ENCODE measurements at regions not wholly inside any gene's neighbourhood (a gene's known extent, or its start where the extent isn't known, plus 50 kb on each side); places are given as distances from the start of the nearest gene placed in this dataset.
"Not testable (repeated sequence)": the region's sequence is repeated elsewhere in the genome, so short reads cannot be mapped to it uniquely, and the experiment has no call there.

DNA sequence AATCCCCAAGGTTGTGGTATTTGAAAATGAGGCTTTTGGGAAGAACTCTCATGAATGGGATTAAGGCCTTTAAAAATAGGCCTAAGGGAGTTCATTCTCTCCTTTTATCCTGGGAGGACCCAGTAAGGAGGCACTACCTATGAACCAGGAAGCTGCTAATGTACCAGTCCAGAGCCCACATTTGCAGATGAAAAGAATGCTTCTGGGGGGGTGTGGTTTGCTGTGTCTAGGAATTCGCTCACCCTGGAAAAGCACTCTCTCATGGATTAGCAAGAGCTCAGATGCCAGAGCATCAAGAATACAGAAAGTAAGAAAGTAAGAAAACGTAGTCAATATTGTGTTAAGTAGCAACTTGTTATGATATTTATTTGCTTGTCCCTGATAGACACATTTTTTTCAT lies 785.7 kb upstream of the GYPC start:
- no peak for DNase-seq (ENCODE audit: low spot score)

GRCh38 chr2:125870746-125871145 lies 785.2 kb upstream of the GYPC start:
- DNase-seq (ENCODE audit: low spot score) = no peak

- DNase-seq (ENCODE audit: low spot score) = no peak
These were observed 781.4 kb upstream of the GYPC start for GRCh38 chr2:125874564-125874963.

- no peak for DNase-seq (ENCODE audit: low spot score)
These were observed 770.6 kb upstream of the GYPC start for GRCh38 chr2:125885340-125885739.

GRCh38 chr2:125886153-125886552 lies 769.8 kb upstream of the GYPC start:
- DNase-seq (ENCODE audit: low spot score) = no peak

DNA sequence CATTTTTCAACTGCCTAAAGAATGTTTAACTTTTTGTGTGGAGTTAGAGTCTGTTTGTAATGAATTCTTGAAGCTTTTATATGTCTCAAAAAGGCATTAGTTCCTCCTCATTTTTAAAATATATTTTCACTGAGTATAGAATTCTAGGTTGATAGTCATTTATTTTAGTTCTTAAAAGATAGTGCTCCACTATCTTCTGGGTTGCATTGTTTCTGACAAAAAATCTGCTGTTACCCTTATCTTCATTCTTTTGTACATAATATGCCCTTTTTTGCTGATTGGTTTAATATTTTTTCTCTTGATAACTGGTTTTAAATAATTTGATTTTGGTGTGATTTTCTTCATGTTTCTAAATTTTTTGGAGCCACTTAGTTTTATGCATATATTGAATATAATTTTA lies 754.7 kb upstream of the GYPC start:
- no peak for DNase-seq (ENCODE audit: low spot score)

DNA sequence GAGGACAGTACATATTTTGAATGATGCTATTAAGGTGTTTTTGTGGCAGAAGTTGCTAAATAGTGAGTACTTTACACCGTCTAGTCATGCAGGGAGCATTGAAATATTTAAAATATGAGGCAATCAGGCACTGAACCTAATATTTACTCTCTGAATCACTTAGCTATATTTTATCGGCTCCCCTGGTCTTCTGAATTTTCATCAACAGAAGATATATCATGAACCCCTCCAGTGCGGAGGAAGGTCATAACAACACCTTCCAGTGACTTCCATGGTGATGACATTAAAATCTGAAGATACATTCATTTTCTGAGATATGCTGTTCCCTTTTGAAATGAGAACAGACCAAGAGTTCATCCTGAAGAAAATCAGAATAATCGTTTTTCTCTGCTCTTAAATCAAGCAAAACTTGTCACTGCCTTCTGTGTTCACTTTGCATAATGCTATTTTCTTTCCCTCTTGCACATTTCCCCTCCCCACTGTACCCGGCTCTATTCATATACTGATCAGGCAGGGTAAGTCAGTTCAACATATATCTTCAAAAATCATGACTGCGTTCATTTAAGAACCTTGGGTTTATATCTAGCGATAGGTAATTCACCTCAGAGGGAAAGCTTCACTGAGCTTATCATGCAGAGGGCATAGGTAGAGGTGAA lies 729.9 kb upstream of the GYPC start:
- no peak for DNase-seq (ENCODE audit: low spot score)

- DNase-seq (ENCODE audit: low spot score) = no peak
These were observed 720.4 kb upstream of the GYPC start for GRCh38 chr2:125935559-125935958.

DNA sequence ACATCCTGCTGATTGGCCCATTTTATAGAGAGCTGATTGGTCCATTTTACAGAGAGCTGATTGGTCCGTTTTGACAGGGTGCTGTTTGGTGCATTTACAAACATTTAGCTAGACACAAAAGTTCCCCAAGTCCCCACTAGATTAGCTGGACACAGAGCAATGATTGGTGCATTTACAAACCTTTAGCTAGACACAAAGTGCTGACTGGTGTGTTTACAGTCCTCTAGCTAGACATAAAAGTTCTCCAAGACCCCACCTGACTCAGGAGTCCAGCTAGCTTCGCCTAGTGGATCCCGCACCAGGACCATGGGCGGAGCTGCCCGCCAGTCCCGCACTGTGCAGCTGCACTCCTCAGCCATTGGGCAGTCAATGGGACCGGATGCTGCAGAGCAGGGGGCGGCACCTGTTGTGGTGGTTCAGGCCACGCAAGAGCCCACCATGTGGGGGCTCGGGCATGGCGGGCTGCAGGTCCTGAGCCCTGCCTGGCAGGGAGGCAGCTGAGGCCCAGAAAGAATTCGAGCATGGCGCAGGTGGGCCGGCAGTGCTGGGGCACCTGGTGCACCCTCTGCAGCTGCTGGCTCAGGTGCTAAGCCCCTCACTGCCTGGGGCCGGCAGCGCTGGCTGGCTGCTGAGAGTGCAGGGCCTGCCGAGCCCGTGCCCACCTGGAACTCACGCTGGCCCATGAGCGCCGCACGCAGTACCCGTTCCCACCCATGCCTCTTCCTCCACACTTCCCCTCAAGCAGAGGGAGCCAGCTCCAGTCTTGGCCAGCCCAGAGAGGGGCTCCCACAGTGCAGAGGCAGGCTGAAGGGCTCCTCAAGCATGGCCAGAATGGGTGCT lies 713.2 kb upstream of the GYPC start:
- no peak for DNase-seq (ENCODE audit: low spot score)

DNA sequence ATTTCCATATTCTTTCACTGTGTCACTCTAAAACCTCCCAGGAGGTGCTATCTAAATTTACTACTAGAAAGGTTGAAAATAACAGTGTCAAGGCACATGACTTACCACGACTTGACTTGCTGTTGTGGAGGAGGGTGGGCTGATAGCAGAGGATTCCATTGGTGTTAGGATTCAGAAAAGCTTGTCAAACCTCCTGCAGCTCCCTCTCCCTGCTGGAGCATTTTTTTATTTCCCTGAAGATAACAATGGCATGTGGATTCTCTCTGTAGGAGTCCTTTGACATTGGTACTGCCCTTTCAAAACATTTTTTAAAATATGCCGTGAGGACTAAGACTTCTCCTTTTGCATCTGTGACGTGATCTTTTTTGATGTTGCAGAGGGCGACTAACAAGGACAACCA lies 696.9 kb upstream of the GYPC start:
- no peak for DNase-seq (ENCODE audit: low spot score)

DNA sequence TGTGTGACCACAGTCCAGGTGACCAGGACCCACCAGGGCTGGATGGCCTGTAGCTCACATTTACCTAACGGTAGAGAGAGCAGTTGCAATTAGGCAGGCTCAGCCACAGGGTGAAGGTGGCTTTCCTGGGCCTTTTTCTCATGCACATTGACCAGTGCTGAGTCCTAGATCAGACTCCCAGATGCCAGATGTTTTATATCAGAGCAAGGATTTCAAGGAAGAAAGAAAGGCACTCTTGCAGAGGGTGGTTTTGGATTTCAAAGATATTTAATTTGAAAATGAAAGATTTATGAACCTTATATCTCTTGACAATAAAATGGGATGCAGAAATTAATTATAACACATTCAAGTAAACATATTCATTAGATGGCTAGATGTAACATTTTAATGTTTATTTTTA lies 694.2 kb upstream of the GYPC start:
- no peak for DNase-seq (ENCODE audit: low spot score)

GRCh38 chr2:125979886-125980285 lies 676.1 kb upstream of the GYPC start:
- DNase-seq (ENCODE audit: low spot score) = no peak

DNA sequence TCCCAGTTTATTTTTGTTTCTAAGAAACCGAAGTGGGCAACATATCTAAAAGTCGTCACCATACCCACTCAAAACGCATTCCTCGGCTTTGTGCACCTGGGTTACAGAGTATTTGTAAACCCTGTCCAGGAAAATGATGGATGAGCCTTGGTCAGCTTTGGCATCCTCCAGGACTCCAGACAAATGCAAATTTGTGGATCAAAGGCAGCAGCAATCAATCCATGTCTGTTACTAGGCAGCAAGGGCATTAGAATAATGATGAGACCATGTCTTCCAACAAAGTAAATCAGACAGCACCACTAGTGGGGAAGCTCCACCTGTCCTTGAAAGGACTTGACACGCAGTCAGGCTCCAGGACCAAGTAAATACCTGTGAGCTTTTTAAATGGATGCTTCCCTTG lies 672.6 kb upstream of the GYPC start:
- DNase-seq (ENCODE audit: low spot score) = no peak

- DNase-seq (ENCODE audit: low spot score) = no peak
These were observed 626.6 kb upstream of the GYPC start for GRCh38 chr2:126029316-126029715.

GRCh38 chr2:126038861-126039260 lies 617.1 kb upstream of the GYPC start:
- DNase-seq (ENCODE audit: low spot score) = no peak

DNA sequence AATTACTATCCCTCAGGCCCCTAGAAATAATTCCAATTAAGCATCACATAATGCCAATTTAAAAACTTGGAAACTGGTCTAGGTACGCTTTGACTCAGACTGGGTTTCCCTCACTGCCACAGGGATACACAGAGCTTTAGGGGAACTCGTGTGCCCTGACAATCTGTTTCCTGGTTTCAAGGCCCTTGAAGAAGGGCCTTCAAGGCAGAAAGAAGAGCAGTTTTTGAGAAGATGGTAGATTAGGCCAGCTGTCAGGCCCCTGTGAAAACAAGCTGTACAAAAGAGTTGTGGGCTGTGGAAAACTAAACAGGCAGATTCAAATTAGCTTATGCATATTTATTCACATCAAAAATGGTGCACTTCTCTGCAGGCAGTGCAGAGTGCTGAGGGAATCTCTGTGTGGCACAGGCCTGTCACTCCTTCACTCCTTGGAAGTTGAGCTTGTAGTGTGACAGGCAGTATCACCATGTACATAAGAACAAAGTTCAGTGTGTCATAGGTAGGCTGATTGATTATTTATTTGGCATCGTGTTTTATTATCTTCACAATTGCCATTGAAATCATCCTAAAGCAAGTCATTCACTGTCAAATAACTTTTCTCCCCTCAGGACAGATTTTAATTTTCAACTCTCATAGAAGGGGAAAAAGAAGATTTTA lies 614.4 kb upstream of the GYPC start:
- no peak for DNase-seq (ENCODE audit: low spot score)

- no peak for DNase-seq (ENCODE audit: low spot score)
These were observed 613.9 kb upstream of the GYPC start for GRCh38 chr2:126042089-126042488.

- DNase-seq (ENCODE audit: low spot score) = no peak
These were observed 607.2 kb upstream of the GYPC start for GRCh38 chr2:126048719-126049118.

DNA sequence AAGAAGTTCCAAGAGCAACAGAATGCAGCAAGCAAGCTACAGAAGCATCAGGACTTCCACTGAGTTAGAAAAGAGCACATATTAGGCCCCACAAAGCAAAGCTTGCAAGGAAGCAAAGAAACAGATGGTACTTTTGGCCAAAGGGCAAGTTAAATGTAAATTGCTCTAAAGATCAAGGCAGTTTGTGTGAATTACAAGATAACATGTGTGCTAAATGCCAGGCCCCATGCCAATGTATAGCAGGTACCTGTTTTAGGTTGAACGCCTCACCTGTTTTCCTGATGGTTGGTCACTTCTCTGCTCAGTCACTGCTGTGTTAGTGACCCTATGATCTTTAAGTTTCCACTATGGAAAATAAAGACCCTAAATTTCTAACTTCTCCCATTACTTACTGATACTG lies 606.5 kb upstream of the GYPC start:
- DNase-seq (ENCODE audit: low spot score) = no peak

GRCh38 chr2:126050991-126051736 lies 604.8 kb upstream of the GYPC start:
- no peak for DNase-seq (ENCODE audit: low spot score)

DNA sequence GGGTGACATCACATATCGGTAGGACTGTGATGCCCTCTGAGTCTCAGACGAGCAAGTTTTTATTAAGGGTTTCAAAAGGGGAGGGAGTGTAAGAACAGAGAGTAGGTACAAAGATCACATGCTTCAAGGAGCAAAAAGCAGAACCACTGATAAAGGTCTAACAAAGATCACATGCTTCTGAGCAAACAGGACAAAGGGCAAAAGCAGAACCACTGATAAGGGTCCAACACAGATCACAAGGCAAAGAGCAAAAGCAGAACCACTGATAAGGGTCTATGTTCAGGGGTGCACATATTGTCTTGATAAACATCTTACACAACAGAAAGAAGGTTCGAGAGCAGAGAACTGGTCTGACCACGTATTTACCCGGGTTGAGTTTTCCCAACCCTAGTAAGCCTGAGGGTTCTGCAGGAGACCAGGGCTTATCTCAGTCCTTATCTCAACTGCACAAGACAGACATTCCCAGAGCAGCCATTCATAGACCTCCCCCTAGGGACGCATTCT lies 604.2 kb upstream of the GYPC start:
- DNase-seq (ENCODE audit: low spot score) = not testable (repeated sequence)

GRCh38 chr2:126059379-126059778 lies 596.6 kb upstream of the GYPC start:
- no peak for DNase-seq (ENCODE audit: low spot score)

Measured in globus pallidus (tissue), 1 donor.